ENCODE measurements at regions not wholly inside any gene's neighbourhood (a gene's known extent, or its start where the extent isn't known, plus 50 kb on each side); places are given as distances from the start of the nearest gene placed in this dataset.

- no peak for DNase-seq
- Histone ChIP-seq H3K9ac (0 out of 2 replicates have a peak overlapping the region, but pooled peaks have one; percentile 93), H3K9me3 (no peaks in the 10 kb centered on the region), H3K79me2 (ENCODE audit: insufficient read depth) (peaks cover 18% of the 10 kb centered on the region), H3K36me3 (replicated peaks in 1 of 2; ENCODE audit: control insufficient read depth in 1 of 2, insufficient read depth in 2 of 2, low read length in 1 of 2) (no peaks in the 10 kb centered on the region), H3K9me2 (no peaks in the 10 kb centered on the region), H2AFZ (ENCODE audit: low read depth) (peak overlapping the region; percentile 88; the same call in 1 of the 2 replicates), H3K27ac (ENCODE audit: low read depth in 2 of 2, low read length in 1 of 2) (peak overlapping the region in 1 of 2 experiments; percentile 34; a peak in 2 of 4 replicates), H3K27me3 (ENCODE audit: insufficient read depth) (peaks cover 10% of the 10 kb centered on the region; the same call in 1 of the 2 replicates), H3K4me1 (ENCODE audit: control insufficient read depth in 1 of 2, insufficient read depth in 2 of 2, low read depth in 1 of 2, low read length in 1 of 2) (peaks cover 9 to 10% of the 10 kb centered on the region in 2 experiments; a peak in 3 of 4 replicates), H3K4me3 (ENCODE audit: low read depth in 2 of 2, low read length in 1 of 2) (peak overlapping the region; percentile 87 to 99), H3F3A (replicated peaks; ENCODE audit: insufficient read depth) (peaks cover 38% of the 10 kb centered on the region), H4K20me1 (ENCODE audit: insufficient read depth) (0 out of 2 replicates have a peak, but pooled peaks cover 3% of the 10 kb centered on the region), H3K4me2 (peak overlapping the region; percentile 92; the same call in 1 of the 2 replicates)
- ChIA-PET POLR2A (no interaction called here), CTCF (interaction anchor here (0.7 kb wide), 1 partner anchor 864 kb away, joined by 3 read pairs; no protein-coding TSS in a partner anchor)
- WGBS (ENCODE audit: low lambda C conversion rate): 74% methylated on average over 8 of the region's 8 CpGs
- TF ChIP-seq RAD21 (IDR thresholded peaks at IDR 0.05; ENCODE audit: low read length) (no peak), TCF12 (IDR thresholded peaks at IDR 0.05) (no peak), TAF1 (IDR thresholded peaks at IDR 0.05; ENCODE audit: borderline replicate concordance, low read depth, low read length) (no peak), EP300 (IDR thresholded peaks at IDR 0.05; ENCODE audit: borderline replicate concordance in 1 of 2, low read depth in 1 of 2, low read length in 1 of 2) (no peak), EZH2phosphoT487 (IDR thresholded peaks at IDR 0.05; ENCODE audit: borderline replicate concordance, low read depth) (no peak), ELF1 (IDR thresholded peaks at IDR 0.05) (no peak)
Observed at GRCh38 chr3:11720917-11721411, 77.2 kb upstream of the VGLL4 start.

- H3F3A ChIP-seq (replicated peaks; ENCODE audit: insufficient read depth): peaks cover 38% of the 10 kb centered on the region
- ChIA-PET CTCF (no interaction called here), POLR2A (no interaction called here)
- peaks cover 9 to 10% of the 10 kb centered on the region in 2 experiments; a peak in 3 of 4 replicates for H3K4me1 ChIP-seq (ENCODE audit: control insufficient read depth in 1 of 2, insufficient read depth in 2 of 2, low read depth in 1 of 2, low read length in 1 of 2)
- no peaks in the 10 kb centered on the region for H3K36me3 ChIP-seq (replicated peaks in 1 of 2; ENCODE audit: control insufficient read depth in 1 of 2, insufficient read depth in 2 of 2, low read length in 1 of 2)
- peaks cover 23% of the 10 kb centered on the region for H3K79me2 ChIP-seq (ENCODE audit: insufficient read depth)
- H3K9ac ChIP-seq: peak overlapping the region; percentile 93; the same call in 1 of the 2 replicates
- peak overlapping the region in 1 of 2 experiments; percentile 14; a peak in 2 of 4 replicates for H3K27ac ChIP-seq (ENCODE audit: low read depth in 2 of 2, low read length in 1 of 2)
- DNase-seq: peak; percentile 76
- no peaks in the 10 kb centered on the region for H3K9me2 ChIP-seq
- peaks cover 5% of the 10 kb centered on the region; the same call in 1 of the 2 replicates for H3K27me3 ChIP-seq (ENCODE audit: insufficient read depth)
- peak overlapping the region; percentile 87 to 99 for H3K4me3 ChIP-seq (ENCODE audit: low read depth in 2 of 2, low read length in 1 of 2)
- 2% methylated on average over 34 of the region's 51 CpGs for WGBS (ENCODE audit: low lambda C conversion rate)
- H3K9me3 ChIP-seq: no peaks in the 10 kb centered on the region
- 0 out of 2 replicates have a peak, but pooled peaks cover 3% of the 10 kb centered on the region for H4K20me1 ChIP-seq (ENCODE audit: insufficient read depth)
- H2AFZ ChIP-seq (ENCODE audit: low read depth): peak overlapping the region; percentile 88
- peak overlapping the region; percentile 92 for H3K4me2 ChIP-seq
- TF ChIP-seq FOXM1 (IDR thresholded peaks at IDR 0.05; ENCODE audit: low read depth): no peak
- TF ChIP-seq TCF12 (IDR thresholded peaks at IDR 0.05): peak; percentile 41
- TF ChIP-seq NFIC (IDR thresholded peaks at IDR 0.05; ENCODE audit: borderline replicate concordance): no peak
- TF ChIP-seq MAX (IDR thresholded peaks at IDR 0.05; ENCODE audit: low read depth): peak; percentile 54
- peak; percentile 66 for TF ChIP-seq NRF1 (IDR thresholded peaks at IDR 0.05; ENCODE audit: low read depth, low read length)
- no peak for TF ChIP-seq TAF1 (IDR thresholded peaks at IDR 0.05; ENCODE audit: borderline replicate concordance, low read depth, low read length)
Observed at GRCh38 chr3:11720304-11720898, 76.7 kb upstream of the VGLL4 start.

Data from SK-N-SH (cell line).